ENCODE measurements at regions not wholly inside any gene's neighbourhood (a gene's known extent, or its start where the extent isn't known, plus 50 kb on each side); places are given as distances from the start of the nearest gene placed in this dataset.

DNA sequence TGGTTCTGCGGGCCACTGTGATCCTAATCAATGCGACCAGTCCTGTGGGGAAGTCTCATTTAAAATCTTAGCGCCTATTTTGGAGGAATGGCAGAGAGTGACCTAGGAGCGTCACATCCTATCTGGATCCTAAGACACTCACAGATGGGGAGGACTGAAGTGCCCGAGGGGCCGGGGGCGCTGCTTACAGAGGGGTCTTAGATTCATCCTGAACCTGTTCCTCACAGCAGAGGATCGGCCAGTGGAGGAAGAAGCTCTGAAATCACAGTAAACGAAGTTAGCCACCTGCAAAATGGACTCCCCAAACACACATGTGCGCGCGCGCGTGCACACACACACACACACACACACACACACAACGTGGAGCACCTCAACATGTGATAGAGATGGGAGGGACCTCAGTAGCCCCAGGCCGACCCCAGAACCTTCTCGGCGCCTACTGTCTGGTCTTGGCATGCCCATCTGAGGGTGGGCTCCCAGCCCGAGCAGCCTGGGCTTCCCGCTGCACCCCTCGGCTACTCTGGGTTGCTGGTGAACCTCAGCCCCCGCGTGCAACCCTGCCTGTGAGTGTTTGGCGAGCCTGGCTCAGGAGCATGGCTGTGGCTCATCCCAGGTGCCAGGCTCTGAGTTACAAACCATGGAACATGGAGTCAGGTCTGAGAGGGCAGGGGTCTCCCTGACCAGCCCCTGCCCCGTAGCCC lies 613.3 kb downstream of the TBC1D22A start:
- no peak overlapping the region for H3K23ac ChIP-seq (ENCODE audit: low read depth, low read length)
- H2BK120ac ChIP-seq (ENCODE audit: low read depth, low read length): no peak overlapping the region
- ChIA-PET POLR2A (ENCODE audit: unreplicated experiment) (no interaction called here), CTCF (no interaction called here)
- ATAC-seq (ENCODE audit: low read depth) (no peak), DNase-seq (no peak)
- H3K9me3 ChIP-seq (ENCODE audit: control insufficient read depth, insufficient read depth, low read length): no peaks in the 10 kb centered on the region; the same call in 1 of the 2 replicates
- no peak overlapping the region for H3K14ac ChIP-seq (replicated peaks; ENCODE audit: low read depth, low read length)
- H3K4me1 ChIP-seq (ENCODE audit: control insufficient read depth, insufficient read depth, low read length): no peaks in the 10 kb centered on the region
- H3K56ac ChIP-seq (ENCODE audit: extremely low read depth, insufficient read depth, low read length): no peak overlapping the region
- no peak overlapping the region for H3K4ac ChIP-seq (ENCODE audit: low read depth, low read length)
- TF ChIP-seq FOS (IDR thresholded peaks at IDR 0.05; ENCODE audit: low read depth, low read length) (no peak), MAZ (IDR thresholded peaks at IDR 0.05; ENCODE audit: borderline replicate concordance, low read depth, low read length) (no peak), CEBPB (IDR thresholded peaks at IDR 0.05; ENCODE audit: low read depth, low read length) (no peak), RFX5 (IDR thresholded peaks at IDR 0.05; ENCODE audit: low read depth, low read length) (no peak)
- TF ChIP-seq, protein P1, sequence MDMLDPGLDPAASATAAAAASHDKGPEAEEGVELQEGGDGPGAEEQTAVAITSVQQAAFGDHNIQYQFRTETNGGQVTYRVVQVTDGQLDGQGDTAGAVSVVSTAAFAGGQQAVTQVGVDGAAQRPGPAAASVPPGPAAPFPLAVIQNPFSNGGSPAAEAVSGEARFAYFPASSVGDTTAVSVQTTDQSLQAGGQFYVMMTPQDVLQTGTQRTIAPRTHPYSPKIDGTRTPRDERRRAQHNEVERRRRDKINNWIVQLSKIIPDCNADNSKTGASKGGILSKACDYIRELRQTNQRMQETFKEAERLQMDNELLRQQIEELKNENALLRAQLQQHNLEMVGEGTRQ (IDR thresholded peaks at IDR 0.05; ENCODE audit: low read depth, low read length): no peak
- BruUV-seq (replicated peaks): no TSS peak
- H3K18ac ChIP-seq (ENCODE audit: low read depth, low read length): no peak overlapping the region
- H3K9me1 ChIP-seq (ENCODE audit: insufficient read depth, low read length): no peaks in the 10 kb centered on the region
- no peak overlapping the region for H4K91ac ChIP-seq (ENCODE audit: insufficient read depth, low read depth, low read length)
- no peak overlapping the region for H2AFZ ChIP-seq (replicated peaks; ENCODE audit: low read length, poor library complexity)
- intact Hi-C loops (cut with micrococcal nuclease): no loop called here
- no peaks in the 10 kb centered on the region for H3K27me3 ChIP-seq (ENCODE audit: control insufficient read depth, insufficient read depth, low read length)
- no peak overlapping the region for H3K27ac ChIP-seq (ENCODE audit: insufficient read depth, low read length)
- H3K79me1 ChIP-seq (ENCODE audit: low read depth in 1 of 2, low read length in 2 of 2): no peaks in the 10 kb centered on the region
- WGBS, 2 experiments (ENCODE audit: extremely low coverage in 2 of 2, insufficient read length in 1 of 2): 83% methylated on average over 6 of the region's 25 CpGs; no CpG with 5 or more reads in 1 of the 2 experiments
- H2BK20ac ChIP-seq (ENCODE audit: low read depth, low read length): no peak overlapping the region
- no peak overlapping the region for H2BK15ac ChIP-seq (ENCODE audit: low read depth, low read length)
- no peak overlapping the region for H2BK5ac ChIP-seq (ENCODE audit: low read depth, low read length, poor library complexity, severe bottlenecking)
- H3K4me3 ChIP-seq (ENCODE audit: insufficient read depth, low read depth, low read length): no peak overlapping the region
- no peak overlapping the region for H3K9ac ChIP-seq (ENCODE audit: low read depth, low read length)
- no peak overlapping the region for H4K5ac ChIP-seq (ENCODE audit: low read depth, low read length)
- H2AK5ac ChIP-seq (ENCODE audit: low read depth, low read length): no peak overlapping the region
- H4K8ac ChIP-seq (ENCODE audit: low read depth in 2 of 2, low read length in 2 of 2): no peak overlapping the region
- H4K20me1 ChIP-seq (ENCODE audit: insufficient read depth, low read length): no peaks in the 10 kb centered on the region
- dilution Hi-C loops (cut with HindIII; ENCODE audit: low sequenced_read_pairs, unreplicated experiment): no loop called here
- H3K4me2 ChIP-seq (ENCODE audit: low read depth, low read length): no peak overlapping the region
- in situ Hi-C loops (cut with MboI; ENCODE audit: low sequenced_read_pairs): no loop called here
- no peak overlapping the region for H2AK9ac ChIP-seq (replicated peaks; ENCODE audit: low read depth, low read length, poor library complexity)
- no peaks in the 10 kb centered on the region for H3K36me3 ChIP-seq (ENCODE audit: control insufficient read depth, insufficient read depth, low read length)

Data from IMR-90 (cell line).